ENCODE measurements at regions not wholly inside any gene's neighbourhood (a gene's known extent, or its start where the extent isn't known, plus 50 kb on each side); places are given as distances from the start of the nearest gene placed in this dataset.

DNA sequence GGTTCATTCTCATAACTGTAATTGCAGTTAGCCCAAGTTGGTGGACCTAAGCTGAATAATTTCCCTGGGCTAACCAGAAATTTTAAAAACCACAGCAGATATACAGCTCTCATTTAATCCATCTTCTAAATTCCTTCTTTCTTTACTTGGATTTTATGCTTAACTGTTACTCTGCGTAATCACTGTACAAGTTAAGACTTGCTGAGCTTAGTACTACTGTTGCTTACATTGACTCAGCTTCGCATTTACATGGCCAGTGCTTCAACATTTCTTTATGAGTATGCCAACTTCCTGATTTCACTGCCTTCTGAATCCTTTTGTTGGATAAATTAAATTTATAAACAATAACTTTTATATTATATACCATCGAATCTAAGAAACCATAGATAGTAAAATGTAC lies 147.4 kb downstream of the SLC38A4 start:
- no peaks in the 10 kb centered on the region for H3K27me3 ChIP-seq (ENCODE audit: insufficient read depth, insufficient read length)
- TF ChIP-seq YY1 (IDR thresholded peaks at IDR 0.05; ENCODE audit: insufficient read depth, insufficient read length) (no peak), ZNF274 (IDR thresholded peaks at IDR 0.05; ENCODE audit: low read depth, low read length) (no peak), SUZ12 (IDR thresholded peaks at IDR 0.05; ENCODE audit: extremely low read depth, insufficient read depth, insufficient read length) (no peak)

GRCh38 chr12:46677749-46678148 lies 148.0 kb downstream of the SLC38A4 start:
- no peaks in the 10 kb centered on the region for H3K27me3 ChIP-seq (ENCODE audit: insufficient read depth, insufficient read length)
- no peak overlapping the region for H3K9ac ChIP-seq (ENCODE audit: insufficient read length, low read depth)
- H3K4me1 ChIP-seq (ENCODE audit: insufficient read depth, insufficient read length) = peaks cover 4% of the 10 kb centered on the region
- H3K36me3 ChIP-seq (ENCODE audit: insufficient read depth, insufficient read length, low read length) = no peaks in the 10 kb centered on the region
- TF ChIP-seq ZNF274 (IDR thresholded peaks at IDR 0.05; ENCODE audit: low read depth, low read length) (no peak), YY1 (IDR thresholded peaks at IDR 0.05; ENCODE audit: insufficient read depth, insufficient read length) (no peak), SUZ12 (IDR thresholded peaks at IDR 0.05; ENCODE audit: extremely low read depth, insufficient read depth, insufficient read length) (no peak)
- H3K4me3 ChIP-seq (ENCODE audit: insufficient read length, low read depth) = no peak overlapping the region
- H3K9me3 ChIP-seq (ENCODE audit: insufficient read depth, low read length) = peaks cover 2% of the 10 kb centered on the region; the same call in 1 of the 2 replicates
- peak; percentile 18 for DNase-seq (ENCODE audit: low read depth, low spot score)

More for the DNA sequence above, 147.4 kb downstream of the SLC38A4 start:
- no peak for DNase-seq (ENCODE audit: low read depth, low spot score)
- Histone ChIP-seq H3K9me3 (ENCODE audit: insufficient read depth, low read length) (peaks cover 5% of the 10 kb centered on the region; the same call in 1 of the 2 replicates), H3K36me3 (ENCODE audit: insufficient read depth, insufficient read length, low read length) (no peaks in the 10 kb centered on the region), H3K4me3 (ENCODE audit: insufficient read length, low read depth) (no peak overlapping the region), H3K9ac (ENCODE audit: insufficient read length, low read depth) (no peak overlapping the region), H3K4me1 (ENCODE audit: insufficient read depth, insufficient read length) (peaks cover 4% of the 10 kb centered on the region)

- Histone ChIP-seq H3K9me3 (ENCODE audit: insufficient read depth, low read length) (peaks cover 1% of the 10 kb centered on the region; the same call in 1 of the 2 replicates), H3K4me3 (ENCODE audit: insufficient read length, low read depth) (no peak overlapping the region), H3K27me3 (ENCODE audit: insufficient read depth, insufficient read length) (no peaks in the 10 kb centered on the region), H3K4me1 (ENCODE audit: insufficient read depth, insufficient read length) (peaks cover 4% of the 10 kb centered on the region), H3K36me3 (ENCODE audit: insufficient read depth, insufficient read length, low read length) (no peaks in the 10 kb centered on the region), H3K9ac (ENCODE audit: insufficient read length, low read depth) (no peak overlapping the region)
- no peak for DNase-seq (ENCODE audit: low read depth, low spot score)
- TF ChIP-seq ZNF274 (IDR thresholded peaks at IDR 0.05; ENCODE audit: low read depth, low read length) (no peak), YY1 (IDR thresholded peaks at IDR 0.05; ENCODE audit: insufficient read depth, insufficient read length) (no peak), SUZ12 (IDR thresholded peaks at IDR 0.05; ENCODE audit: extremely low read depth, insufficient read depth, insufficient read length) (no peak)
Observed at GRCh38 chr12:46676797-46677520, 148.8 kb downstream of the SLC38A4 start.

DNA sequence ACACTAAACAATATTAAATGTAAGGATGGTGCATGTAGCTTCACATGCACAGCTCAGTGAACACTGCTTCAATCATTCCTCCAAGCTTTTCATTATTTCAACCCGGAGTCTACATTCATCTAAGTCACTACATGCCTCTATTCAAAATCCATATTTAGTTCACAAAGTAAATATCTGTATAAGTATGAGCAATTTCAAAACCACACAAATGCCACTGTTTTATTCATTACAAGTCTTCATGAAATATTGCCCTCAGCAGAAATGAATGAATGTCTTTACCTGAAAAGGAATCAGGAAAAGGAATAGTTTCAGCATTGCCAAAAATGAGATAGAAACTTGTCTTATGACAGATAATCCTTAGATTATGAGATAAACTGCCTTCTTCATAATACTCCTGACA lies 149.4 kb downstream of the SLC38A4 start:
- TF ChIP-seq YY1 (IDR thresholded peaks at IDR 0.05; ENCODE audit: insufficient read depth, insufficient read length) (no peak), SUZ12 (IDR thresholded peaks at IDR 0.05; ENCODE audit: extremely low read depth, insufficient read depth, insufficient read length) (no peak), ZNF274 (IDR thresholded peaks at IDR 0.05; ENCODE audit: low read depth, low read length) (no peak)
- Histone ChIP-seq H3K9ac (ENCODE audit: insufficient read length, low read depth) (no peak overlapping the region), H3K4me3 (ENCODE audit: insufficient read length, low read depth) (no peak overlapping the region), H3K9me3 (ENCODE audit: insufficient read depth, low read length) (peaks cover 7% of the 10 kb centered on the region; the same call in 1 of the 2 replicates), H3K4me1 (ENCODE audit: insufficient read depth, insufficient read length) (peaks cover 4% of the 10 kb centered on the region), H3K27me3 (ENCODE audit: insufficient read depth, insufficient read length) (no peaks in the 10 kb centered on the region), H3K36me3 (ENCODE audit: insufficient read depth, insufficient read length, low read length) (no peaks in the 10 kb centered on the region)
- DNase-seq (ENCODE audit: low read depth, low spot score) = no peak

DNA sequence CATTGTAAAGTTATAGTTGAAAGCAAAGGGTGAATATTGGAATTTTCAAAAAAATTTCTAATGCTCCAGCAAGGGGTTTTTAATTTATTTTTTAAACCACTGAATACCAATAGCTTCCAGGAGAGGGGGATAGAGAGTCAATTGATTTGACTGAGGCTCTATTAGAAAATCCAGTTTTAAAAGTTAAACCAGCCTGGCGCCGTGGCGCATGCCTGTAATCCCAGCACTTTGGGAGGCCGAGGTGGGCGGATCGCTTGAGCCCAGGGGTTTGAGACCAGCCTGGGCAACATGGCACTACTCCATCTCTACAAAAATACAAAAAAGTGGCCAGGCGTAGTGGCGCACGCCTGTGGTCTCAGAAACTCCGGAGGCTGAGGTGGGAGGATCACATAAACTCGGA lies 150.1 kb downstream of the SLC38A4 start:
- peaks cover 12% of the 10 kb centered on the region for H3K9me3 ChIP-seq (ENCODE audit: insufficient read depth, low read length)
- H3K36me3 ChIP-seq (ENCODE audit: insufficient read depth, insufficient read length, low read length) = no peaks in the 10 kb centered on the region
- H3K9ac ChIP-seq (ENCODE audit: insufficient read length, low read depth) = no peak overlapping the region
- no peak overlapping the region for H3K4me3 ChIP-seq (ENCODE audit: insufficient read length, low read depth)
- H3K4me1 ChIP-seq (ENCODE audit: insufficient read depth, insufficient read length) = peaks cover 4% of the 10 kb centered on the region
- peak; percentile 27 for DNase-seq (ENCODE audit: low read depth, low spot score)
- no peaks in the 10 kb centered on the region for H3K27me3 ChIP-seq (ENCODE audit: insufficient read depth, insufficient read length)
- no peak for TF ChIP-seq ZNF274 (IDR thresholded peaks at IDR 0.05; ENCODE audit: low read depth, low read length)
- no peak for TF ChIP-seq YY1 (IDR thresholded peaks at IDR 0.05; ENCODE audit: insufficient read depth, insufficient read length)
- no peak for TF ChIP-seq SUZ12 (IDR thresholded peaks at IDR 0.05; ENCODE audit: extremely low read depth, insufficient read depth, insufficient read length)

- Histone ChIP-seq H3K9me3 (ENCODE audit: insufficient read depth, low read length) (peaks cover 18% of the 10 kb centered on the region), H3K36me3 (ENCODE audit: insufficient read depth, insufficient read length, low read length) (no peaks in the 10 kb centered on the region), H3K27me3 (ENCODE audit: insufficient read depth, insufficient read length) (no peaks in the 10 kb centered on the region), H3K4me3 (ENCODE audit: insufficient read length, low read depth) (no peak overlapping the region), H3K9ac (ENCODE audit: insufficient read length, low read depth) (no peak overlapping the region), H3K4me1 (ENCODE audit: insufficient read depth, insufficient read length) (peaks cover 6% of the 10 kb centered on the region)
- no peak for DNase-seq (ENCODE audit: low read depth, low spot score)
- no peak for TF ChIP-seq YY1 (IDR thresholded peaks at IDR 0.05; ENCODE audit: insufficient read depth, insufficient read length)
- TF ChIP-seq SUZ12 (IDR thresholded peaks at IDR 0.05; ENCODE audit: extremely low read depth, insufficient read depth, insufficient read length) = no peak
- no peak for TF ChIP-seq ZNF274 (IDR thresholded peaks at IDR 0.05; ENCODE audit: low read depth, low read length)
Observed at GRCh38 chr12:46674800-46675199, 151.0 kb downstream of the SLC38A4 start.

DNA sequence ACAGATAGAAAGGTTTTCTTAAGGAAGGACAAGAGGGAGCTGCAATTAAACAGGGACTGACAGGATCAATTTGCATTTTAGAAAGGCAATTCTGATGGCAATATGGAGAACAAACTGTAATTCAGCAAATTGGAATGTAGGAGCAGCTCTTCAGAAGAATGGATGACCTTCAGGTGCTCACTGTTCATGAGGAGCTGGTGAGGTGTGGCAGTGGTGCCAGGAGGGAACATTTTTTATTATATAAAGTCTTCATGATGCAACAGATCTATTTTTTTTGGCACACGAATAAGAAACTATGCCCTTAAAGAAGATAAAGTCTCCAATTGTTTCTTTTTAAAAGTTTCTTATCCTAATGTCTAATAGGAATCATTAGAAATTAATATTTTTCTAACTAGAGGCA lies 151.7 kb downstream of the SLC38A4 start:
- TF ChIP-seq YY1 (IDR thresholded peaks at IDR 0.05; ENCODE audit: insufficient read depth, insufficient read length) (no peak), ZNF274 (IDR thresholded peaks at IDR 0.05; ENCODE audit: low read depth, low read length) (no peak)
- Histone ChIP-seq H3K36me3 (ENCODE audit: insufficient read depth, insufficient read length, low read length) (no peaks in the 10 kb centered on the region), H3K4me1 (ENCODE audit: insufficient read depth, insufficient read length) (peaks cover 8% of the 10 kb centered on the region), H3K9ac (ENCODE audit: insufficient read length, low read depth) (no peak overlapping the region), H3K9me3 (ENCODE audit: insufficient read depth, low read length) (peaks cover 25% of the 10 kb centered on the region), H3K4me3 (ENCODE audit: insufficient read length, low read depth) (no peak overlapping the region), H3K27me3 (ENCODE audit: insufficient read depth, insufficient read length) (no peaks in the 10 kb centered on the region)
- DNase-seq (ENCODE audit: low read depth, low spot score) = no peak

All from NT2/D1 (cell line).